PC-3 (cell line): ENCODE measurements at regions not wholly inside any gene's neighbourhood (a gene's known extent, or its start where the extent isn't known, plus 50 kb on each side); places are given as distances from the start of the nearest gene placed in this dataset.

Experiments
- ATAC-seq: fragments of 200-7000 bp; cut with Tn5 transposase; 2 replicates; pipeline ENCODE4 v1.9.1; 2020; ENCODE audit warnings: mild to moderate bottlenecking, moderate library complexity
- BruUV-seq: library from RNA; stranded (reverse); fragments of 400-500 nt; replicated peaks from 2 replicates; lab custom pipeline; 2021; lab: Mats Ljungman, UMichigan
- CTCF ChIA-PET: fragments of 300-600 bp; sonication (Branson Sonifier 250); formaldehyde crosslinking; loops from one replicate; lab custom pipeline; 2022; ENCODE audit warnings: antibody characterized with exemption; lab: Charles Lee
- POLR2A ChIA-PET: fragments of 300-600 bp; sonication (Branson Sonifier 250); formaldehyde crosslinking; loops from one replicate; lab custom pipeline; 2022; ENCODE audit warnings: antibody characterized with exemption; ENCODE audit not compliant: unreplicated experiment; lab: Charles Lee
- DNase-seq: peaks from one replicate; pipeline ENCODE4 v3.0.0-alpha.2; 2015
- H2AFZ ChIP-seq: fragments of 300-600 bp; sonication (generic); 2 replicates; pipeline ENCODE4 v1.6.0; 2016; ENCODE audit warnings: antibody characterized with exemption, low read length
- H3F3A ChIP-seq: fragments of 300-600 bp; sonication (generic); one replicate; pipeline ENCODE4 v1.6.0; 2017; ENCODE audit warnings: antibody characterized with exemption, low read length, control low read depth, mild to moderate bottlenecking; ENCODE audit not compliant: unreplicated experiment
- H3K27ac ChIP-seq: fragments of 300-600 bp; sonication (generic); 2 replicates; pipeline ENCODE4 v1.5.1; 2016; ENCODE audit warnings: mild to moderate bottlenecking, low read length
- H3K27me3 ChIP-seq: fragments of 300-600 bp; sonication (generic); 2 replicates; pipeline ENCODE4 v1.6.1; 2016; ENCODE audit warnings: low read length, mixed read lengths
- H3K36me3 ChIP-seq: fragments of 300-600 bp; sonication (generic); 2 replicates; pipeline ENCODE4 v1.6.1; 2016; ENCODE audit warnings: low read depth, mixed run types, low read length, mixed read lengths
- H3K4me1 ChIP-seq: fragments of 300-600 bp; sonication (generic); 2 replicates; pipeline ENCODE4 v1.5.1; 2016; ENCODE audit warnings: low read length; ENCODE audit not compliant: insufficient read depth
- H3K4me2 ChIP-seq: fragments of 300-600 bp; sonication (generic); 2 replicates; pipeline ENCODE4 v1.6.0; 2016; ENCODE audit warnings: low read length
- H3K4me3 ChIP-seq: fragments of 300-600 bp; sonication (generic); 2 replicates; pipeline ENCODE4 v1.5.1; 2016; ENCODE audit warnings: mild to moderate bottlenecking, low read length, mixed read lengths
- H3K79me2 ChIP-seq: fragments of 300-600 bp; sonication (generic); 2 replicates; pipeline ENCODE4 v1.6.1; 2017; ENCODE audit warnings: low read length, mixed read lengths
- H3K9ac ChIP-seq: fragments of 300-600 bp; sonication (generic); 2 replicates; pipeline ENCODE4 v1.6.0; 2016; ENCODE audit warnings: mild to moderate bottlenecking, low read length
- H3K9me2 ChIP-seq: fragments of 300-600 bp; sonication (generic); replicated peaks from 2 replicates; pipeline ENCODE4 v1.6.1; 2016; ENCODE audit warnings: mixed run types, low read length, mixed read lengths
- H3K9me3 ChIP-seq: fragments of 300-600 bp; sonication (generic); 2 replicates; pipeline ENCODE4 v1.6.1; 2016; ENCODE audit warnings: low read length, mixed read lengths
- H4K20me1 ChIP-seq: fragments of 300-600 bp; sonication (generic); 2 replicates; pipeline ENCODE4 v1.6.1; 2016; ENCODE audit warnings: low read length, mixed read lengths
- EZH2 ChIP-seq: fragments of 300-600 bp; sonication (generic); IDR thresholded peaks from one replicate; pipeline ENCODE4 v1.6.1; 2017; ENCODE audit warnings: antibody characterized with exemption, mild to moderate bottlenecking, low read length; ENCODE audit not compliant: unreplicated experiment
- EZH2phosphoT487 ChIP-seq: fragments of 300-600 bp; sonication (generic); IDR thresholded peaks from 2 replicates; pipeline ENCODE4 v1.6.1; 2018; ENCODE audit warnings: mild to moderate bottlenecking, antibody characterized with exemption, low read length, borderline replicate concordance
- intact Hi-C: fragments of 100-400 bp; cut with micrococcal nuclease; formaldehyde crosslinking; loops from 2 replicates; pipeline ENCODE4 v1.9.0; 2023
- TF ChIP-seq, protein P1 (sequence below): fragments of 300-600 bp; sonication (generic); conservative IDR thresholded peaks from 2 replicates; pipeline ENCODE4 v1.5.1; 2017; ENCODE audit warnings: antibody characterized with exemption, low read depth, mild to moderate bottlenecking, low read length

DNA sequence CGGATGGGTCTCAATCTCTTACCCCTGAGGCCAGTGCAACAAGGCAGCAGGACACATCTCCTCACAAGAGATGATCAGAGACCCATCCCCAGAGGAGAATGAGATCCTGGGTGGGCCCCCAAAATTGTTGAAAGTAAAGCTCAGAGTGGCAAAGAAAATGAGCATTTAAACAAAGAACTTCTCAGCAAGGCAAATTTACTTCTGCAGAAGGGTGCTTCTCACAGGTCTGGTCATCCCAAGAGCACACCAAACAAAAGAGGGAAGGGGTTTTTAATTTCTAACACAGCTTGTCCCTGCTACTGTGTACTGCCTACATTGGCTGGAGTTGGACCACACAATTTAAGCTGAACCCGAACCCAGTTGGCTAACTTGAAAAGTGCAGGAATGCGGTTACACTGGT is 1628.6 kb upstream of the RAG2 start:
- no peak overlapping the region for H2AFZ ChIP-seq
- peaks cover 33% of the 10 kb centered on the region for H3K9me3 ChIP-seq
- peaks cover 4% of the 10 kb centered on the region; the same call in 1 of the 2 replicates for H3K36me3 ChIP-seq
- DNase-seq (no peak), ATAC-seq (no peak)
- H4K20me1 ChIP-seq: no peaks in the 10 kb centered on the region
- H3K4me2 ChIP-seq: no peak overlapping the region
- no peaks in the 10 kb centered on the region for H3F3A ChIP-seq
- no peaks in the 10 kb centered on the region for H3K9me2 ChIP-seq
- no TSS peak for BruUV-seq
- POLR2A ChIA-PET: no interaction called here
- intact Hi-C loops: no loop called here
- no peak overlapping the region for H3K9ac ChIP-seq
- TF ChIP-seq EZH2 (no peak), EZH2phosphoT487 (no peak)
- TF ChIP-seq, protein P1, sequence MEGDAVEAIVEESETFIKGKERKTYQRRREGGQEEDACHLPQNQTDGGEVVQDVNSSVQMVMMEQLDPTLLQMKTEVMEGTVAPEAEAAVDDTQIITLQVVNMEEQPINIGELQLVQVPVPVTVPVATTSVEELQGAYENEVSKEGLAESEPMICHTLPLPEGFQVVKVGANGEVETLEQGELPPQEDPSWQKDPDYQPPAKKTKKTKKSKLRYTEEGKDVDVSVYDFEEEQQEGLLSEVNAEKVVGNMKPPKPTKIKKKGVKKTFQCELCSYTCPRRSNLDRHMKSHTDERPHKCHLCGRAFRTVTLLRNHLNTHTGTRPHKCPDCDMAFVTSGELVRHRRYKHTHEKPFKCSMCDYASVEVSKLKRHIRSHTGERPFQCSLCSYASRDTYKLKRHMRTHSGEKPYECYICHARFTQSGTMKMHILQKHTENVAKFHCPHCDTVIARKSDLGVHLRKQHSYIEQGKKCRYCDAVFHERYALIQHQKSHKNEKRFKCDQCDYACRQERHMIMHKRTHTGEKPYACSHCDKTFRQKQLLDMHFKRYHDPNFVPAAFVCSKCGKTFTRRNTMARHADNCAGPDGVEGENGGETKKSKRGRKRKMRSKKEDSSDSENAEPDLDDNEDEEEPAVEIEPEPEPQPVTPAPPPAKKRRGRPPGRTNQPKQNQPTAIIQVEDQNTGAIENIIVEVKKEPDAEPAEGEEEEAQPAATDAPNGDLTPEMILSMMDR: no peak
- no peak overlapping the region for H3K4me3 ChIP-seq
- no peak overlapping the region for H3K27ac ChIP-seq
- no peaks in the 10 kb centered on the region for H3K79me2 ChIP-seq
- H3K27me3 ChIP-seq: no peaks in the 10 kb centered on the region
- no peaks in the 10 kb centered on the region for H3K4me1 ChIP-seq
- CTCF ChIA-PET: no interaction called here

DNA sequence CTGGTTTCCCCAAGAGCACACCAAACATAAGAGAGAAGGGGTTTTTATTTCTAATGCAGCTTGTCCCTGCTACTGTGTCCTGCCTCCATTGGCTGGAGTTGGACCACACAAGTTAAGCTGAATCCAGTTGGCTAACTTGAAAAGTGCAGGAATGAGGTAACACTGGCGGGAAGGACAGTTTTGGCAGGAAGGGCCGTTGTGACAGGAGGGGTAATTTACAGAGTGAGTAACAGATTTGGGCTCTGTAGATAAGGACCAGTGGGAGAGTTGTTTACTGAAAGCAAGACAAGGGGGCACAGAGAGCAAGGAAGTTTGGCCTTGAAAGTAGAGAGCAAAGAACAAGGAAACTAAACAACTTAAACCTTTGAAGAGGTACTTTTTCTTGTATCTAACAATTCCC is 1623.3 kb upstream of the RAG2 start:
- ChIA-PET CTCF (no interaction called here), POLR2A (no interaction called here)
- Histone ChIP-seq H3K9me3 (peaks cover 10% of the 10 kb centered on the region; the same call in 1 of the 2 replicates), H3F3A (no peaks in the 10 kb centered on the region), H2AFZ (no peak overlapping the region), H3K4me1 (no peaks in the 10 kb centered on the region), H3K27me3 (no peaks in the 10 kb centered on the region), H3K79me2 (no peaks in the 10 kb centered on the region), H3K4me3 (no peak overlapping the region), H3K9me2 (no peaks in the 10 kb centered on the region), H3K36me3 (peaks cover under 1% of the 10 kb centered on the region; the same call in 1 of the 2 replicates), H3K4me2 (no peak overlapping the region), H3K27ac (no peak overlapping the region), H4K20me1 (no peaks in the 10 kb centered on the region), H3K9ac (no peak overlapping the region)
- no peak for ATAC-seq
- DNase-seq: no peak
- TF ChIP-seq EZH2phosphoT487 (no peak), EZH2 (no peak)
- TF ChIP-seq, protein P1: no peak
- intact Hi-C loops: no loop called here
- no TSS peak for BruUV-seq

DNA sequence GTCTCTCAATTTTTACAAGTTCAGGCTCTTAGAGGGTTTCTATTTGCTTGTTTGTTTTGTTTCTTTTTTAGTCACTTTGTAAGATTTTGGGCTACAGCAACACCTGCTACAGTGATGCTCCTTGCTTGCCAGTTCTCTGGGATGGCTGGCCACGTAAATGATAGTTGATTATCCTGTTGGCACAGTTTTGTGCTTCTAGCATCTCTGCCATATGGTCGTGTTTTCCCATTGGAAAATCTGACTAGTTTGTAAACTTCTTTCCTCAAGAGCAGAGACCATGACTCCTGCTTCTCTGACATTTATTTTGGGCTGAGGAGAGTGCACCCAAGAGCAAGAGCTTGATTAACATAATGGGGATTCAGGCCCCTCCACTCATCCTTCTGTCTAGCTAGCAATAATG is 1621.6 kb upstream of the RAG2 start:
- H3K79me2 ChIP-seq: no peaks in the 10 kb centered on the region
- no peaks in the 10 kb centered on the region for H3K36me3 ChIP-seq
- no peaks in the 10 kb centered on the region; the same call in 1 of the 2 replicates for H3K9me3 ChIP-seq
- no peak overlapping the region for H3K9ac ChIP-seq
- intact Hi-C loops: no loop called here
- ChIA-PET CTCF (no interaction called here), POLR2A (no interaction called here)
- no peak overlapping the region for H3K4me3 ChIP-seq
- no peaks in the 10 kb centered on the region for H3K9me2 ChIP-seq
- H4K20me1 ChIP-seq: no peaks in the 10 kb centered on the region
- H3K27me3 ChIP-seq: no peaks in the 10 kb centered on the region
- H3K4me1 ChIP-seq: no peaks in the 10 kb centered on the region
- H3K27ac ChIP-seq: no peak overlapping the region
- ATAC-seq (no peak), DNase-seq (no peak)
- no peak for TF ChIP-seq EZH2phosphoT487
- TF ChIP-seq, protein P1: no peak
- no peak for TF ChIP-seq EZH2
- no TSS peak for BruUV-seq
- H3F3A ChIP-seq: no peaks in the 10 kb centered on the region
- H3K4me2 ChIP-seq: no peak overlapping the region
- no peak overlapping the region for H2AFZ ChIP-seq
